ENCODE measurements at regions not wholly inside any gene's neighbourhood (a gene's known extent, or its start where the extent isn't known, plus 50 kb on each side); places are given as distances from the start of the nearest gene placed in this dataset.

DNA sequence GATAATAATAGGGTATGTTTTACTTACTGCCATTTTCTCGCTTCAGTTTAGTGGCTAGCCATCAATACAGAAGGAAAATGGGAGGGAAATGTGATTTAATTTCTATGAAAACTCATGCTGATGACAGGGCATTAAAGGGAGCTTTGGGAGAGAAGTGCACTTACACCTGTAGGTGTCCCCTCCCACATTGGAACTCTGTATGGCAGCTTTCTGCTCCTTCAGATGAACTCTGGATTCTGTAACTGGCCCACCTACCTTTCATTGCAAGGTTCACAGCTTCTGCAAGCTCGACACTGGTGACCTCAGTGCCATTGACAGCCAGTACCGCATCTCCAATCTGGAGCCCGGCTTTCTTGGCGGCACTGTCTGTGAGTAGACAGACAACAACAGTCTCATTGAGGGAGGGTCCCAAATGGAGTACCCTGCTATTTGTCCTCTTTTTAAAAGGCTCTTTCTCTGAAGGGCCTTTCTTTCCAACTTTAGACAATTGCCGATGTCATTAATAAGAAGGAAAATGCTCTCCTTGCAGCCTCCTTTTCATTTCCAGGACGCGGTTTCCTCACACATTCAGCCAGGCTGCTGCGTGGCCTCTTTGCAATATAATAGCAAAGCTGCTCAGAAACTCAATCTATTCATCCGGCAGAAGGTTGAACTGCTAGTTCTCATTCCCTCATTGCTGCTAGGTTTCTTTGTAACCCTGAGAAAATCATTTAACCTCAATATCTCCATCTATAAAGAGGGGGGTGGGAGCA lies 63.6 kb downstream of the NUDT12 start:
- Histone ChIP-seq H3K4me3 (no peak overlapping the region), H3K36me3 (replicated peaks) (no peaks in the 10 kb centered on the region), H3K9me3 (no peaks in the 10 kb centered on the region), H3K4me1 (peaks cover 46% of the 10 kb centered on the region), H3K27me3 (ENCODE audit: low read depth) (no peaks in the 10 kb centered on the region)
- DNase-seq (ENCODE audit: low spot score in 2 of 2) = peak; percentile 58 to 68
- in situ Hi-C loops (cut with MboI; ENCODE audit: low sequenced_read_pairs) = no loop called here

DNA sequence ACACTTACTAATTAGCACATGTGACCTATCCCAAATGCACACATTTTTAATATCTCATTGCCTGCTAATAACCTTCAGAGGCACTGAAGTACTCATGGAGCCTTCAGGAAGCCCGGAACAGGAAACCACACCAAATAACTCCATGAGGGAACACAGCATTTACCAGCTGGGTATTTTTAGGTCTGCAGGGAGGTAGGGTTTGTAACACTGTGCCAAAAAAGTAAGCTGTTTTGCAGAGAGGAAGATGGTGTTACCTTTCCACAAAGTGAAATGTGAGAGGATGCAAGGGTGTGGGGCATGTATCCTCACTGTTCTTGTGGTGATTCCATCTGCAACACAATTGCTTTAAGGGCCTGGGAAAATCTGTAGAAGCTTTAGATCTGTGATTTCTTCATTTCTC lies 64.4 kb downstream of the NUDT12 start:
- Histone ChIP-seq H3K27me3 (ENCODE audit: low read depth) (no peaks in the 10 kb centered on the region), H3K4me3 (no peak overlapping the region), H3K36me3 (replicated peaks) (no peaks in the 10 kb centered on the region), H3K4me1 (peaks cover 39% of the 10 kb centered on the region), H3K9me3 (no peaks in the 10 kb centered on the region)
- in situ Hi-C loops (cut with MboI; ENCODE audit: low sequenced_read_pairs) = no loop called here
- DNase-seq (ENCODE audit: low spot score in 2 of 2) = no peak

DNA sequence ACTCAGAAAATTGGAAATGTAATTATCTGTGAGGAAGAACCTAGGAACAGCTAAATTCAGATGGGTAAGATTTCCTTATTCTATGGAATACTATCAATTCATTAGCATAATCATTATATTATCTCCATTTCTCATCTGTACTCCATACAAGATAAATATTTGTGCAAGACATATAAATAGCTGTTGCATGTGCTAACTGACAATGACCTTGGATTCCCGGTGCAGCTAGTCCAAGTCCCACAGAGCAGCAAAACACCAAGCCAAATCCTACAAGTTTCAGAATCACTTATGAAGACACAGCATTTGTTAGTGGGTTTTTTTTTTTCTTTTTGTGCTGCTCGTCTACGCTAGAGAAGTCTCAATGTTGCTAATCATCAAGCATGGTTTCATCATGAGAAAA lies 64.8 kb downstream of the NUDT12 start:
- no peak for DNase-seq (ENCODE audit: low spot score in 2 of 2)
- Histone ChIP-seq H3K4me1 (peaks cover 34% of the 10 kb centered on the region), H3K4me3 (no peak overlapping the region), H3K9me3 (no peaks in the 10 kb centered on the region), H3K27me3 (ENCODE audit: low read depth) (no peaks in the 10 kb centered on the region), H3K36me3 (replicated peaks) (no peaks in the 10 kb centered on the region)
- in situ Hi-C loops (cut with MboI; ENCODE audit: low sequenced_read_pairs) = no loop called here

DNA sequence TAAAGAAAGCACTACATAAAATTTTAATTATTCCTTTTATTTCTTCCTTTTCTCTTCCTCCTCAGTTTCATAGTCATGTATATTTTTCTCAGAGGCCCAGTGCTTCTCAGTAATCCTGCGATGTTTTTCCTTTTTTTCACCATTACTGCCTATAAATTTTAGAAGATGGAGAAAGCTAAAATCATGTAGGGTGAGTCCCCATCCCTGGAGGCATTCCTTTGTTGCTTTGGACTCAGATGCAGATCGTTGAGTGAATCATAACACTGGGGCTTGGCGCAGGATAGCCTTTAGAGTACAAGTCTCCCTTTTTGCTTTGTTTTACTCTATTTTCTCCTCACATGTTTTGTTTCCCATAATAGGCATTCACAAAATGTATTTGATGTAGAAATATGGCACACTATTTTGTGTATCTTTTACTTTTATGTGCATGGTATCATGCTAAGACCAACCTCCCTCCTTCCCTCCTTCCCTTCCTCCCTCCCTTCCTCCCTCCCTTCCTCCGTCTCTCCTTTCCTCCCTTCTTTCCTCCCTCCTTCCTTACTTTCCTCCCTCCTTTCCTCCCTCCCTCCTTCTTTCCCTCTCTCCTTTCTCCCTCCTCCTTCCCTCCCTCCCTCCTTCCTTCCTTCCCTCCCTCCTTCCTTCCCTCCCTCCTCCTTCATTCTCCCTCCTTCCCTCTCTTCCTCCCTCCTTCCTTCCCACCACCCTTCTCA lies 72.4 kb downstream of the NUDT12 start:
- DNase-seq (ENCODE audit: low spot score in 2 of 2) = peak; percentile 43 to 50
- in situ Hi-C loops (cut with MboI; ENCODE audit: low sequenced_read_pairs) = no loop called here
- no peaks in the 10 kb centered on the region for H3K36me3 ChIP-seq (replicated peaks)

DNA sequence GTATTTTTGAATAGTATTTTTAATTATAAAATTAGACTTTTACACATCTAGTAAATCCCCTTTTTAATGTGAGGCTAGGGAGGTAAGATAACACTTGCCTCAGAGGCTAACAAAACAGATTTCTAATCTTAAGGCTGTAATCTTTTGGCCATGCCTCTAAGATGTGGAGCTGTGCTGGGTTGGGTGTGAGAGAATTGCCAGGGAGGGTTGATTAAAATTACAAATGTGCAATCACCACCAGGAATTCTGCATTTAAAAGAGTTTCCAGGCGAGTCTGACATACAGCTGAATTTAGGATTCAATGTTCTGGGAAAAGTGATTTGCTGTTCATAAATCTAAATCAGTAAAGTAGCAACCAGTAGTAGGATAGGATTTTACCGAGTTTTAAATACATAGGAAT lies 73.3 kb downstream of the NUDT12 start:
- H3K9me3 ChIP-seq = no peaks in the 10 kb centered on the region
- H3K4me1 ChIP-seq = peaks cover 13% of the 10 kb centered on the region
- in situ Hi-C loops (cut with MboI; ENCODE audit: low sequenced_read_pairs) = no loop called here
- H3K4me3 ChIP-seq = no peak overlapping the region
- no peaks in the 10 kb centered on the region for H3K36me3 ChIP-seq (replicated peaks)
- H3K27me3 ChIP-seq (ENCODE audit: low read depth) = no peaks in the 10 kb centered on the region
- DNase-seq (ENCODE audit: low spot score in 2 of 2) = peak; percentile 33 to 53

More for the DNA sequence above, 72.4 kb downstream of the NUDT12 start:
- no peaks in the 10 kb centered on the region for H3K27me3 ChIP-seq (ENCODE audit: low read depth)
- H3K9me3 ChIP-seq = no peaks in the 10 kb centered on the region
- no peak overlapping the region for H3K4me3 ChIP-seq
- peaks cover 13% of the 10 kb centered on the region for H3K4me1 ChIP-seq

DNA sequence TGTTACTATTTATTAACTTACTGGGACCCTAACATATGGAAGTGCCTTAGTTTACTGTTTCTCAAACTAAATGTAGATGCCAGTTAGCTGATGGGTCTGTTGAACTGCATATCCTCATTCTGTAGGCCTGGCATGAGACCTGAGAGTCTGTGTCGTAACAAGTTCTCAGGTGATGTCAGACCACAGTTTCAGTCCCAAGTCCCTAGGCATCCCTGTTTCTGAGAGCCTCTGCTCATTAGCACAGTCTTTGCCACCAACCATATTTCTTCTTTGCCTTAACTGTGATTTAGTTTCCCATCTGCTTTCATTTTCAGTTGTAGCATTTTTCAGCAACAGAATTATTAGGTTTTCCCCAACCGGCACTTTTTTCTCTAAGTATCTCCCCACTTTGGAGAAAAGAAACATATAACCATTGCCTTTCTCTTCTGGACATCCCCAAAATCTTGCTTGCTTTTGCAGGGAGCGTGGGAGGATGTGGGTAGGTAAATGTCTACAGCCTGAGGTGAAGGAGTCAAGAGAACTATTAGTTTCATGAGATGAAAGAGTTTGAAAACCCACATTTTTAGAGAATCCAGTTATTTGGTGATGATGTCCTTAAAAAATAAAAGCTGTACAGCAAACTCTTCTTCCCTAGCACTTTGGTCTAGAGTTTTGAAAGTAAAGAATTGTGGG lies 74.6 kb downstream of the NUDT12 start:
- in situ Hi-C loops (cut with MboI; ENCODE audit: low sequenced_read_pairs) = no loop called here
- no peaks in the 10 kb centered on the region for H3K36me3 ChIP-seq (replicated peaks)
- DNase-seq (ENCODE audit: low spot score in 2 of 2) = no peak
- no peaks in the 10 kb centered on the region for H3K27me3 ChIP-seq (ENCODE audit: low read depth)
- H3K4me1 ChIP-seq = peaks cover 13% of the 10 kb centered on the region
- H3K9me3 ChIP-seq = no peaks in the 10 kb centered on the region
- no peak overlapping the region for H3K4me3 ChIP-seq

DNA sequence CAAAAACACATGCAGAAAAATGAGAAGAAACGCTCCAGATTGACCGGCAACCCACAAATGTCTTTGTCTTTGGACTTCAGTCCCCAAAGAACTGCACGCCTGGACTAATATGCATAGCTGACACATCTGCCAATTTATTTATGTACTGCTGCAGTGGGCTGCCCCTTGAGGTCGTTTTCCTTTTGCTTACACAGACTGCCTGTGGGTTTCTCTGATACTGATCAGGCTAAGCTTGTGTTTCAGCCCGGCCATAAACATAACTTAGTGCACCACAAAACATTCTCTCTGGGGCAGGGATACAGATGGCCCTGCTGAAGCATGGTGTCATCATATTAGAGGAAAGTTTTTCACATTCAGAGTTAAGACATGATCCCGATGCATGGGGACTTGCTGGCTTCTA lies 75.4 kb downstream of the NUDT12 start:
- in situ Hi-C loops (cut with MboI; ENCODE audit: low sequenced_read_pairs) = no loop called here
- peaks cover 13% of the 10 kb centered on the region for H3K4me1 ChIP-seq
- peak in 1 of 2 experiments; percentile 13 for DNase-seq (ENCODE audit: low spot score in 2 of 2)
- H3K4me3 ChIP-seq = no peak overlapping the region
- no peaks in the 10 kb centered on the region for H3K9me3 ChIP-seq
- no peaks in the 10 kb centered on the region for H3K36me3 ChIP-seq (replicated peaks)
- H3K27me3 ChIP-seq (ENCODE audit: low read depth) = no peaks in the 10 kb centered on the region

DNA sequence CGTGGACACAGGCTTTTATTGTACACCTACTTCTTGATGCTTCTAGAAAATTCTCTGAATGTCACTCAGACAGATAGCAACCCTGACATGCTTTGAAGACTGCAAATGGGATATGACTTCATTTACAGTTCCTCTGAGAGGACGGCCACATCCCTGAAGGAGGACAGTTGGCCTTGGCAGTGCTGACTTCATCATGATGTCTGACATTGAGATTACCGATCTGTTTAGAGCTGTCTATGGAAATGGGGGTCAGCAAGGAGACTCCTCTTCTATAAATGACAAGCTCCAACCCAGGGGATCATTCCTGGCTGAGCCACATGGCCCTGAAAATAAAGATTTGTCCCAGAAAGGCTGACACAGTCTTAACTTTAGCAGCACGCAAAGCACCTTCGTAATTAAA lies 75.8 kb downstream of the NUDT12 start:
- in situ Hi-C loops (cut with MboI; ENCODE audit: low sequenced_read_pairs) = no loop called here
- no peaks in the 10 kb centered on the region for H3K9me3 ChIP-seq
- no peaks in the 10 kb centered on the region for H3K36me3 ChIP-seq (replicated peaks)
- H3K27me3 ChIP-seq (ENCODE audit: low read depth) = no peaks in the 10 kb centered on the region
- DNase-seq (ENCODE audit: low spot score in 2 of 2) = no peak
- no peak overlapping the region for H3K4me3 ChIP-seq
- H3K4me1 ChIP-seq = peaks cover 13% of the 10 kb centered on the region

DNA sequence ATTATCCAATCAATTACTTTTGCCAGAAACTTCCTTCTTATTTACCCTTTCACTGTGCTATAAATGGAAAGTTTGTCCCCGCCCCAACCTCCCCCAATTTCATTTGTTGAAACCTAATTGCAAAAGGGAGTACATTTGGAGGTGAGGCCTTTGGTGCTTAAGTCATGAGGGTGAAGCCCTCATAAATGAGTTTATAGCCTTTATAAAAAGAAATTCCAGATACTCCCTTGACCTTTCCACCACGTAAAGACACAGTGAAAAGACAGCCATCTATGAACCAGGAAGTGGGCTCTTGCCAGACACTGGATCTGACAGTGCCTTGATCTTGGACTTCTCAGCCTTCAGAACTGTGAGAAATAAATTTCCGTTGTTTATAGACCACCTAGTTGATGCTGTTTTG lies 82.3 kb downstream of the NUDT12 start:
- in situ Hi-C loops (cut with MboI; ENCODE audit: low sequenced_read_pairs) = no loop called here
- no peak for DNase-seq (ENCODE audit: low spot score in 2 of 2)
- Histone ChIP-seq H3K4me1 (no peaks in the 10 kb centered on the region), H3K9me3 (no peaks in the 10 kb centered on the region), H3K27me3 (ENCODE audit: low read depth) (no peaks in the 10 kb centered on the region; the same call in 1 of the 2 replicates), H3K36me3 (replicated peaks) (no peaks in the 10 kb centered on the region), H3K4me3 (no peak overlapping the region)

DNA sequence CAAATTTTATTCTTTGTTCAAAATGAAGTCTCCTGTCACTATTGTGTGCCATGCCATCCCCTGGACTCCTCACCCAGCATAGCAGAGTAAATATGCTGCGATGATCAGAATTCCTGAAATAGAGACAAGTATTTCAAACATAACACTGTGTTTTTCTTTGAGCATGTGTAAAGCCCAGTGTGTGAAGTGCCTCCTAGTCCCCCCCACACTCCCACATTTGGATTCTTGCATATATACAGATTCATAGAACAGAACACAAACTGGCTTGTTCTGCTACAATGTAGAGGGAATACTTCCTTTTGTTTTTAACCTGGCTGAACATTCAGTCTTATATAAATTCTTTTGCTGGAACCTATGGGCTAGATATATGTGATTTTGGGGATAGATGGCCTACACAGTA lies 84.9 kb downstream of the NUDT12 start:
- DNase-seq (ENCODE audit: low spot score in 2 of 2) = no peak
- in situ Hi-C loops (cut with MboI; ENCODE audit: low sequenced_read_pairs) = loop anchor here (10.0 kb wide), 1 partner anchor 243 kb away; no protein-coding TSS in a partner anchor
- Histone ChIP-seq H3K9me3 (no peaks in the 10 kb centered on the region), H3K4me3 (no peak overlapping the region), H3K27me3 (ENCODE audit: low read depth) (no peaks in the 10 kb centered on the region; the same call in 1 of the 2 replicates), H3K36me3 (replicated peaks) (no peaks in the 10 kb centered on the region), H3K4me1 (no peaks in the 10 kb centered on the region)

DNA sequence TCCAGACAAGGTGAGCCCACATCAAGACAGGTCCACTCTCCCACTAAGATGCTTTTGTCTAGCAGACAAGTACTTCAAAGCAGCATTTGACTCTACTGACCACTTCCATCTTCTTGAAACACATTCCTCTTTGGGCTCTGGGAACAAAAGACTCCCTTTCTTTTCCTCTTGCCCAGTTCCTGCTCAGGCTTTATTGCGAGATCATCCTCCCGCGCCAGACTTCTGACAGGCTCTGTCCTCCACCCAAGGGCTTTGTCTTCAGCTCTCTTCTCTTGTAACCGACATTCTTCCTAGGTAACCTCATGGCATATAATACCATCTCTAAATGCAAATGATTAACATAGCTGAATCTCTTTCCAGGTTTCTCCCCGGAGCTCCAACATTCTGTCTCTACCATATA lies 85.8 kb downstream of the NUDT12 start:
- Histone ChIP-seq H3K4me1 (no peaks in the 10 kb centered on the region), H3K36me3 (replicated peaks) (no peaks in the 10 kb centered on the region), H3K4me3 (no peak overlapping the region), H3K9me3 (no peaks in the 10 kb centered on the region), H3K27me3 (ENCODE audit: low read depth) (no peaks in the 10 kb centered on the region; the same call in 1 of the 2 replicates)
- no peak for DNase-seq (ENCODE audit: low spot score in 2 of 2)
- in situ Hi-C loops (cut with MboI; ENCODE audit: low sequenced_read_pairs) = loop anchor here (10.0 kb wide), 1 partner anchor 242 kb away; no protein-coding TSS in a partner anchor

DNA sequence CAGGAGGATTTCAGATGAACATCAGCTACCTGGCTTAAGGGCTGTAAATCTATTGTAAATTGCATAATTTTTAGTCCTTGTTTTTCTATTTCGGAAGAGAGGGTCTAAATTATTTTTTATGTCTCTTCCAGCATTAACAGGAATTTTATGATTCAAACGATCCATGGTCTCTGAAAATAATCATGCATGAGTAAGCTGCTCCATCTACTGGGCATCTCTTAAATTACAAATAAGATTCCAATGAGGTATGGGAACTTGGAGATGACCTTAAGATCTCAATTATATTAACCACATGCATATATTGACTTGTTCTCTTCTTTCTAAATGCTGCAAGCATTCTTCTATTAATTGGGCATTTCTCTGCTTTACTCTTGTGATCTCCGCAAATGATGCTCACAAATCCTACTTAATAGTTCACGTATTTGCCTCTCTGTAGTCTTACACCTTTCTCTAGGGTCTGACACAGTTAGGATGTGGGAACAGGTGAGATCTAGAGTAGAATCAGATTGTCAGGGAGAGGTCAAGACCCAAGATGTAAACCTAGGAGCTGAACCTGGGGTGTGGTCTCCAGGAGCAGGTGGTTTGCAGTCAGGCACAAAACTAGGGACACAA lies 86.9 kb downstream of the NUDT12 start:
- no peaks in the 10 kb centered on the region for H3K4me1 ChIP-seq
- DNase-seq (ENCODE audit: low spot score in 2 of 2) = peak in 1 of 2 experiments; percentile 57
- no peaks in the 10 kb centered on the region for H3K9me3 ChIP-seq
- in situ Hi-C loops (cut with MboI; ENCODE audit: low sequenced_read_pairs) = loop anchor here (10.0 kb wide), 1 partner anchor 241 kb away; no protein-coding TSS in a partner anchor
- H3K4me3 ChIP-seq = no peak overlapping the region
- H3K27me3 ChIP-seq (ENCODE audit: low read depth) = peaks cover 4% of the 10 kb centered on the region; the same call in 1 of the 2 replicates
- no peaks in the 10 kb centered on the region for H3K36me3 ChIP-seq (replicated peaks)

DNA sequence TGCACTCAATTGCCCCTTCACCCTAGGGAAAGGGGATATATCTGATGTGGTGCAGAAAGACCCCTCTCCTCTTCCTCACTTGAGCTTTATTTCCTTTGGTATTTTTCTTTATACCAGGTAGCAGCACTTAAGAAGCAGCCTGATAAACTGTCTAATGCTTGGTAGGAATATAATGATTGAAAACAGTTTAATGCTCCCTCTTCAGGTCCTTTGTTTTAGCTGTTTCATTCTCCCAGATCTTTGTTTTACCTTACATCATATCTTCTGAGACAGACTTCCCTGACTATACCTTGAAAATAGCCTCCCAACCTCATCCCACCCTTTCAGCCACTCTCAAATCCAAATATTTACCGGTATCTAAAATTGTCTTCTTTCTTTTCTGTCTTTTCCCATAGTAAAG lies 87.9 kb downstream of the NUDT12 start:
- in situ Hi-C loops (cut with MboI; ENCODE audit: low sequenced_read_pairs) = loop anchor here (10.0 kb wide), 1 partner anchor 240 kb away; no protein-coding TSS in a partner anchor
- Histone ChIP-seq H3K4me3 (no peak overlapping the region), H3K36me3 (replicated peaks) (no peaks in the 10 kb centered on the region), H3K9me3 (no peaks in the 10 kb centered on the region), H3K4me1 (no peaks in the 10 kb centered on the region), H3K27me3 (ENCODE audit: low read depth) (peaks cover 4% of the 10 kb centered on the region; the same call in 1 of the 2 replicates)
- DNase-seq (ENCODE audit: low spot score in 2 of 2) = no peak

Data from HAP-1 (cell line).